SH-SY5Y (cell line): ENCODE measurements at regions not wholly inside any gene's neighbourhood (a gene's known extent, or its start where the extent isn't known, plus 50 kb on each side); places are given as distances from the start of the nearest gene placed in this dataset.

ENCODE experiments used
- GATA2 ChIP-seq: IDR thresholded peaks from 2 replicates; pipeline ENCODE4 v1.6.1; 2011; ENCODE audit warnings: mild to moderate bottlenecking, low read depth, low read length
- GATA3 ChIP-seq: IDR thresholded peaks from 2 replicates; pipeline ENCODE4 v1.6.1; 2011; ENCODE audit warnings: low read depth, mild to moderate bottlenecking, low read length, moderate library complexity

GRCh38 chr21:27171707-27172106 is 204.8 kb upstream of the ADAMTS5 start:
- TF ChIP-seq GATA2 (no peak), GATA3 (no peak)
